K562 (cell line): ENCODE measurements at regions not wholly inside any gene's neighbourhood (a gene's known extent, or its start where the extent isn't known, plus 50 kb on each side); places are given as distances from the start of the nearest gene placed in this dataset.

Source experiments
- GABPA ChIP-seq: fragments of 200-800 bp; sonication (Bioruptor generic); conservative IDR thresholded peaks from 2 replicates; pipeline ENCODE4 v1.6.1; 2016; ENCODE audit warnings: low read depth, missing genetic modification characterization, missing compliant biosample characterization
- HDAC2 ChIP-seq: fragments of 450-650 bp; IDR thresholded peaks from 2 replicates; pipeline ENCODE4 v1.6.1; 2016; ENCODE audit warnings: mild to moderate bottlenecking
- NCOR1 ChIP-seq: fragments of 450-650 bp; IDR thresholded peaks from 2 replicates; pipeline ENCODE4 v1.6.1; 2016; ENCODE audit warnings: mild to moderate bottlenecking, moderate library complexity
- NR2C1 ChIP-seq, 2 experiments: fragments of 450-650 bp; IDR thresholded peaks; 2 replicates each; pipeline ENCODE4 v1.6.1; 2017; ENCODE audit warnings: mild to moderate bottlenecking in 2 of 2, antibody characterized with exemption in 1 of 2, inconsistent platforms in 1 of 2, missing compliant biosample characterization in 1 of 2, missing genetic modification characterization in 1 of 2
- YY1 ChIP-seq, 3 experiments: IDR thresholded peaks; 2 replicates each; pipeline ENCODE4 v1.6.1; 2011; ENCODE audit warnings: low read length in 2 of 3, mild to moderate bottlenecking in 2 of 3, moderate library complexity in 2 of 3, borderline replicate concordance in 1 of 3, control low read depth in 1 of 3, low read depth in 1 of 3; ENCODE audit not compliant: insufficient read depth in 3 of 3, insufficient replicate concordance in 2 of 3, control insufficient read depth in 1 of 3, insufficient read length in 1 of 3; ENCODE audit errors: extremely low read depth in 1 of 3
- ZNF589 ChIP-seq: fragments of 200-800 bp; sonication (Bioruptor generic); IDR thresholded peaks from 2 replicates; pipeline ENCODE4 v1.6.1; 2016; ENCODE audit warnings: low read depth, missing genetic modification characterization, missing compliant biosample characterization
- TF ChIP-seq, protein P1 (sequence below): sonication (generic); formaldehyde crosslinking; IDR thresholded peaks from 2 replicates; pipeline ENCODE4 v1.8.0; 2022; ENCODE audit warnings: mild to moderate bottlenecking, low read depth, missing genetic modification reagents
- TF ChIP-seq, protein P2 (sequence below), 3 experiments: IDR thresholded peaks in 2 of 3; conservative IDR thresholded peaks in 1 of 3; 2 replicates each; pipeline ENCODE4 v1.5.1; 2011 to 2012; ENCODE audit warnings: low read length in 3 of 3, mild to moderate bottlenecking in 3 of 3, control low read depth in 2 of 3, improper control_type of control experiment in 1 of 3, inconsistent platforms in 1 of 3, low read depth in 1 of 3, mixed read lengths in 1 of 3, moderate library complexity in 1 of 3; ENCODE audit not compliant: insufficient read depth in 2 of 3

DNA sequence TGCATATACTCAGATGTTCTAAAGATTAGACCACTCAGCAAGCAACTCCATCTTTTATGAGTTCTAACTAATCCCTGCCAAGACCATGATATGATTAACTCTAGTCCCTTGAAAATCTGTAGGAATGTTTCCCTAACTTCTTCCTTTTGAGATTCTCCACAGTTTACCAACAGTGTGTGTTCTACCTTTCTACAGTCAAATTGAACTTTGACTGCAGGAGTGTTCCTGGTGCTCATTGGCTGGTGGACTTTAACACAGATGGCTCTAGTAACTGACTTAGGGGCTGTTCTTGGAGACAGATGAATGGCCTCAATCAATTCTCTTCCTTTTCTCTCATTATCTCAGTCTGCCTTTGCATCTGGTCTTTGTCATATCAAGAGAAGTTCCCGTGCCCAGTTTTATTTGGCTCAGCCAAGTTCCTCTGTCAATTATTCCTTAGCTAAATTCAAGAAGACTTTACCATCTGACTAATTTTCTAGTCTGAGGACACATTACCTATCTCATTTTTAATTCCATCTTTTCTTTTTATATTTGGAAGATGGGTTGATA, 643.9 kb upstream of the CAMK1G start:
- TF ChIP-seq, protein P1, sequence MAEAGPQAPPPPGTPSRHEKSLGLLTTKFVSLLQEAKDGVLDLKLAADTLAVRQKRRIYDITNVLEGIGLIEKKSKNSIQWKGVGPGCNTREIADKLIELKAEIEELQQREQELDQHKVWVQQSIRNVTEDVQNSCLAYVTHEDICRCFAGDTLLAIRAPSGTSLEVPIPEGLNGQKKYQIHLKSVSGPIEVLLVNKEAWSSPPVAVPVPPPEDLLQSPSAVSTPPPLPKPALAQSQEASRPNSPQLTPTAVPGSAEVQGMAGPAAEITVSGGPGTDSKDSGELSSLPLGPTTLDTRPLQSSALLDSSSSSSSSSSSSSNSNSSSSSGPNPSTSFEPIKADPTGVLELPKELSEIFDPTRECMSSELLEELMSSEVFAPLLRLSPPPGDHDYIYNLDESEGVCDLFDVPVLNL (CRISPR knock-in tag) = no peak
- TF ChIP-seq YY1 (IDR thresholded peaks at IDR 0.05; ENCODE audit: borderline replicate concordance in 1 of 3, control insufficient read depth in 1 of 3, extremely low read depth in 1 of 3, insufficient read depth in 3 of 3, insufficient read length in 1 of 3, insufficient replicate concordance in 2 of 3, low read depth in 1 of 3, low read length in 2 of 3) = no peak
- TF ChIP-seq GABPA = no peak
- TF ChIP-seq, protein P2, sequence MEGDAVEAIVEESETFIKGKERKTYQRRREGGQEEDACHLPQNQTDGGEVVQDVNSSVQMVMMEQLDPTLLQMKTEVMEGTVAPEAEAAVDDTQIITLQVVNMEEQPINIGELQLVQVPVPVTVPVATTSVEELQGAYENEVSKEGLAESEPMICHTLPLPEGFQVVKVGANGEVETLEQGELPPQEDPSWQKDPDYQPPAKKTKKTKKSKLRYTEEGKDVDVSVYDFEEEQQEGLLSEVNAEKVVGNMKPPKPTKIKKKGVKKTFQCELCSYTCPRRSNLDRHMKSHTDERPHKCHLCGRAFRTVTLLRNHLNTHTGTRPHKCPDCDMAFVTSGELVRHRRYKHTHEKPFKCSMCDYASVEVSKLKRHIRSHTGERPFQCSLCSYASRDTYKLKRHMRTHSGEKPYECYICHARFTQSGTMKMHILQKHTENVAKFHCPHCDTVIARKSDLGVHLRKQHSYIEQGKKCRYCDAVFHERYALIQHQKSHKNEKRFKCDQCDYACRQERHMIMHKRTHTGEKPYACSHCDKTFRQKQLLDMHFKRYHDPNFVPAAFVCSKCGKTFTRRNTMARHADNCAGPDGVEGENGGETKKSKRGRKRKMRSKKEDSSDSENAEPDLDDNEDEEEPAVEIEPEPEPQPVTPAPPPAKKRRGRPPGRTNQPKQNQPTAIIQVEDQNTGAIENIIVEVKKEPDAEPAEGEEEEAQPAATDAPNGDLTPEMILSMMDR (IDR thresholded peaks at IDR 0.05 in 2 of 3, conservative IDR thresholded peaks at IDR 0.05 in 1 of 3; ENCODE audit: insufficient read depth in 2 of 3, low read depth in 1 of 3, low read length in 3 of 3) = no peak
- TF ChIP-seq HDAC2 = no peak
- no peak for TF ChIP-seq NCOR1
- TF ChIP-seq ZNF589 (CRISPR knock-in tag) = no peak
- TF ChIP-seq NR2C1 (IDR thresholded peaks at IDR 0.05) = no peak
- no peak for TF ChIP-seq NR2C1 (tag; IDR thresholded peaks at IDR 0.05)
